GOT3 (cell line): ENCODE measurements at regions not wholly inside any gene's neighbourhood (a gene's known extent, or its start where the extent isn't known, plus 50 kb on each side); places are given as distances from the start of the nearest gene placed in this dataset.
"Not testable (repeated sequence)": the region's sequence is repeated elsewhere in the genome, so short reads cannot be mapped to it uniquely, and the experiment has no call there.

Source experiments
- DNase-seq: peaks from one replicate; lab custom pipeline; 2025; ENCODE audit warnings: mixed read lengths; lab: John Stamatoyannopoulos, UW

DNA sequence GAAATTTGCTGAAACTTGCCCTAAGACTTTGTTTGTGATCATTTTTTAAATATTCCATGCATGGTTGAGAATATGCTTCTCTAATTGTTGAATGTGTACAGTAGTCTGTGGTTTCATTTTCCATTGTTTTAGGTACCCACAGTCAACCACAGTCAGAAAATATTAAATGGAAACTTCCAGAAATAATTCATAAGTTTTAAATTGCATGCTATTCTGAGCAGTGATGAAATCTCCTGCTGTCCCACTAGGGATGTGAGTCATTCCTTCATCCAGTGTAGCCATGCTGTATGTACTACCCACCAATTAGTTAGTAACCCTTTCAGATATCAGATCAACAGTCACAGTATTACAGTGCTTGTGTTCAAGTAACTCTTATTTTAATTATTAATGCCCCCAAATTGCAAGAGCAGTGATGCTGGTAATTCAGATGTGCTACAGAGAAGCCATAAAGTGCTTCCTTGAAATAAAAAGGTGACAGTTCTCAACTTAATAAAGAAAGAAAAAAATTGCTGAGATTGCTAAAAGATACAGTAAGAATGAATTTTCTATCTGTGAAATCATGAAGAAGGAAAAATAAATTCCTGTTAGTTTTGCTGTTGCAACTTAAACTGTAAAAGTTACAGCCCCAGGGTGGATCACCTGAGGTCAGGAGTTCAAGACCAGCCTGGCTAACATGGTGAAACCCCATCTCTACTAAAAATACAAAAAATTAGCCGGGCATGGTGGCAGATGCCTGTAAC is 79.9 kb upstream of the FBXL17 start:
- DNase-seq: no peak

DNA sequence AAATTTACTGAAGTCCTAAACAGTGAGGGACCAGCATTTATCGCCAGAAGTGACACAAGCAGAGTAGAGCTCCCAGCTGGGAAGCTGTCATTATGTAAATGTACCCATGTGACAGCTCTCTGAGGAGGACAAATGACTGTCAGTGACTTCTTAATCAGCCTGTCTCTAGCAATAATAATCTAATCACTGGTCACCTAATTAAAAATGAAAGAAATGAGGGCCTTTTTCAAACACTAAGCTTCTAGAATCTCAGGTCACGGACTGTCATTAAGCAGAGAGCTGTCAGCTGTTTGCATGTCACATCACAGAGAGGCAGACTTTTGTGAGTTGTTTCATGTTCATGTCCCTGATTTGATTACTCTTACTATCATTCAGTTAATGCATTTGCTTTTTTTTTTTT is 77.9 kb upstream of the FBXL17 start:
- DNase-seq: no peak

DNA sequence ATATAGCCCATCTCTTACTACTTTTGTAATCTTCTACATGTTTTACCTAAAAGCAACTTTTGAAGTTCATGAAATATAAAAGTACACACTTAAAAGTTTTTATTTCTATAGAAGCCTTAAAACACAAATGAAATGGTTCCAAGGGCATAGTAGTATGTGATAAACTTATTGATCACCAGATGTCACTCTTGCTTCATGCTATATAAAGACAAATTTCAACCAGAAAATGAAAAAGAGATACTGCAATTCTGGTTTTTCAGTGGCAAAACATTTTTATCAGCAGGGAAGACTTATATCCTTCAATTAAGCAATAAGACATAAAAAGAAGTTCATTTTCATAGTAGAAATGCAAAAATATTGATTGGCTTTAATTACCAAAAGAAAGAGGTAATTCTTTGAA is 69.4 kb upstream of the FBXL17 start:
- DNase-seq: no peak

DNA sequence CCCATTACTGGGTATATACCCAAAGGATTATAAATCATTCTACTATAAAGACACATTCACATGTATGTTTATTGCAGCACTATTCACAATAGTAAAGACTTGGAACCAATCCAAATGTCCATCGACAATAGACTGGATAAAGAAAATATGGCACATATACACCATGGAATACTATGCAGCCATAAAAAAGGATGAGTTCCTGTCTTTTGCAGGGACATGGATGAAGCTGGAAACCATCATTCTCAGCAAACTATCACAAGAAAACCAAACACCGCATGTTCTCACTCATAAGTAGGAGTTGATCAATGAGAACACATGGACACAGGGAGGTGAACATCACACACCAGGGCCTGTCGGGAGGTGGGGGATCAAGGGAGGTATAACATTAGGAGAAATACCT is 62.2 kb upstream of the FBXL17 start:
- DNase-seq: not testable (repeated sequence)

DNA sequence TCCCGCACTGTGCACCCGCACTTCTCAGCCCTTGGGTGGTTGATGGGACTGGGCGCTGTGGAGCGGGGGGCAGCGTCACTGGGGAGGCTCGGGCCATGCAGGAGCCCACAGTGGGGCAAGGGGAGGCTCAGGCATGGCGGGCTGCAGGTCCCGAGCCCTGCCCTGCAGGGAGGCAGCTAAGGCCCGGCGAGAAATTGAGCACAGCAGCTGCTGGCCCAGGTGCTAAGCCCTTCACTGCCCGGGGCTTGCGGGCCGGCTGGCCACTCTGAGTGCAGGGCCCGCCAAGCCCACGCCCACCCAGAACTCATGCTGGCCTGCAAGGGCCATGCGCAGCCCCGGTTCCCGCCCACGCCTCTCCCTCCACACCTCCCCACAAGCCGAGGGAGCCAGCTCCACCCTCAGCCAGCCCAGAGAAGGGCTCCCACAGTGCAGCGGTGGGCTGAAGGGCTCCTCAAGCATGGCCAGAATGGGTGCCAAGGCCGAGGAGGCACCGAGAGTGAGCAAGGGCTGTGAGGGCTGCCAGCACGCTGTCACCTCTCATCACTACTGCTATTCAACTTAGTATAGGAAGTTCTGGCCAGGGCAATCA is 60.3 kb upstream of the FBXL17 start:
- not testable (repeated sequence) for DNase-seq

DNA sequence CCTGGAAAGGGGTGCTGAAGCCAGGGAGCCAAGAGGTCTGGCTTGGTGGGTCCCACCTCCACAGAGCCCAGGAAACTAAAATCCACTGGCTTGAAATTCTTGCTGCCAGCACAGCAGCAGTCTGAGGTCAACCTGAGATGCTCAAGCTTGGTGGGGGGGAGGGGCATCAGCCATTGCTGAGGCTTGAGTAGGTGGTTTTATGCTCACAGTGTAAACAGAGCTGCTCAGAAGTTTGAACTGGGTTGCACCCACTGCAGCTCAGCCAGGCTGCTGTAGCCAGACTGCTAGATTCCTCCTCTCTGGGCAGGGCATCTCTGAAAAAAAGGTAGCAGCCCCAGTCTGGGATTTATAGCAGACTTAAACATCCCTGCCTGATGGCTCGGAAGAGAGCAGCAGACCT is 55.5 kb upstream of the FBXL17 start:
- DNase-seq: no peak

DNA sequence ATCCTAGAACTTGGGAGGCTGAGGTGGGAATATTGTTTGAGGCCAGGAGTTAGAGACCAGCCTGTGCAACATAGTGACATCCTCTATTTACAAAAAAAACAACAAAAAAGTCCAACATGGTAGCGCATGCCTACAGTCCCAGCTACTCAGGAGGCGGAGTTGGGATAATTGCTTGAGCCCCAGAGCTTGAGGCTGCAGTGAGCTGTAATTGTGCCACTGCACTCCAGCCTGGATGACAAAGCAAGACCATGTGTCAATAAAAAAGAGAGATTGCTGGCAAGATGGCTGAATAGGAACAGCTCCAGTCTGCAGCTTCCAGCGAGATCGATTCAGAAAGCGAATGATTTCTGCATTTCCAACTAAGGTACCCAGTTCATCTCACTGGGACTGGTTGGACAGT is 54.8 kb upstream of the FBXL17 start:
- DNase-seq: no peak

DNA sequence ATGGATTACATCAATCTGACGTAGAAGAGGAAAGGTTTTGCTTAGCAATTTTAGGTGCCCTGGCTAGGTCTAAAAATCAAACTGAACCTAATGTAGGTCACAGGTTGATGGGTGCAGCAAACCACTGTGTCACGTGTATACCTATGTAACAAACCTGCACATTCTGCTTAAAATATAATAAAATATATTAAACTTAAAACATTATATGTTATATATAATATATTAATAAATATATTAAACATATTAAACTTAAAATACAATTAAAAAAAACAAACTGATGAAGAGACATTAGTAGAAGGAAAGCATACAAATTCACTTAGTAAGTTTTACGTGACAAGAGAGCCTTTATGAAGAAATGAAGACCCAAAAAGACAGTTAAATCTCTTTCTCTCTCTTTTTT is 51.7 kb upstream of the FBXL17 start:
- no peak for DNase-seq

DNA sequence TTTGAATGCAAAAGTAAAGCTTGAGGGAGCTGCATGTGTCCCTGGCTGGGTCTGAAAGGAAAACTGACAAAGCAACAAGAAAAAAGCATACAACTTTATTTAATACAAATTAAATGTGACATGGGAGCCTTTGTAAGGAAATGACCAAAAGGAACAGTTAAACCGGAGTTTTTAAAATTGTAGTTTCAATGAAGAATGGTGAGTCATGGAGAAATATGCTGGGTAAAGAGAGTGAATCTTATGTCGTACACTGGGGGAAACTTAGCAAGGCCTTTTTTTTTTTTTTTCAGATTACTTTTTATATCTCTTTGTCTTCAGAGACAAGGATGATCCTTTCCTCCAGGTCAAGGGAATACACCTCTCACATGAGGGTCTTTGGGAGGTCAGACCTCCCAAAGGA is 50.1 kb upstream of the FBXL17 start:
- no peak for DNase-seq
